Upper lobe of left lung (tissue), 4 donors: ENCODE measurements at regions not wholly inside any gene's neighbourhood (a gene's known extent, or its start where the extent isn't known, plus 50 kb on each side); places are given as distances from the start of the nearest gene placed in this dataset.

ENCODE experiments used
- CTCF ChIP-seq, 6 experiments: fragments of 450-650 bp in 4 of 6; fragments of 200-600 bp in 2 of 6; sonication (generic) in 2 of 6; IDR thresholded peaks; one replicate each; pipeline ENCODE4 v1.5.1; 2016 to 2019; ENCODE audit warnings: antibody characterized with exemption in 6 of 6
- EP300 ChIP-seq, 4 donors: sonication (generic); formaldehyde crosslinking; IDR thresholded peaks; one replicate each; pipeline ENCODE4 v1.5.1; 2017; ENCODE audit warnings: antibody characterized with exemption in 4 of 4, control low read depth in 2 of 4
- POLR2A ChIP-seq, 4 donors: fragments of 450-650 bp; IDR thresholded peaks; one replicate each; pipeline ENCODE4 v1.5.1; 2016 to 2017; ENCODE audit warnings: antibody characterized with exemption in 4 of 4, mild to moderate bottlenecking in 2 of 4

DNA sequence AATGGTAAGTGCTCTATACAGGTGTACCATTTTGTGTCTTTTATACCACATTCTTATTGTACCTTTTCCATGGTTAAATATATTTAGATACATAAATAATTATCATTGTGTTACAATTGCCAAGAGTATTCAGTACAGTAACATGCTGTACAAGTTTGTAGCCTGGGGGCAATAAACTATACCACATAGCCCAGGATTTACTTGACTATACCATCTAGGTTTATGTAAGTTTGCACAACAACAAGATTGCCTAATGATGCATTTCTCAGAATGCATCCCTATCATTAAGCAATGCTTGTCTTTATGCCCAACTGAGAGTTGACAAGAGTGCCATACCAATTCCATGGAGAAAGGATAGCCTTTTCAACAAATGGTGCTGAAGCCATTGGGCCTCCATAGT, 136.7 kb upstream of the PJA2 start:
- TF ChIP-seq CTCF (IDR thresholded peaks at IDR 0.05) (no peak), POLR2A (IDR thresholded peaks at IDR 0.05) (no peak), EP300 (IDR thresholded peaks at IDR 0.05) (no peak)
